Nephron (organoid): ENCODE measurements at regions not wholly inside any gene's neighbourhood (a gene's known extent, or its start where the extent isn't known, plus 50 kb on each side); places are given as distances from the start of the nearest gene placed in this dataset.
"Not testable (repeated sequence)": the region's sequence is repeated elsewhere in the genome, so short reads cannot be mapped to it uniquely, and the experiment has no call there.

Source experiments
- H3K27ac Mint-ChIP-seq, 3 experiments: 2 replicates each; pipeline ENCODE4 v1.8.0; 2020; ENCODE audit warnings: mixed read lengths in 3 of 3, mild to moderate bottlenecking in 2 of 3, moderate library complexity in 1 of 3
- H3K27me3 Mint-ChIP-seq: 2 replicates; pipeline ENCODE4 v1.8.0; 2021; ENCODE audit warnings: low read depth, mild to moderate bottlenecking, moderate library complexity, mixed read lengths
- H3K36me3 Mint-ChIP-seq: 2 replicates; pipeline ENCODE4 v1.8.0; 2020; ENCODE audit warnings: low read depth, mixed read lengths
- H3K4me1 Mint-ChIP-seq: 2 replicates; pipeline ENCODE4 v1.8.0; 2020; ENCODE audit warnings: mixed read lengths
- H3K4me3 Mint-ChIP-seq, 3 experiments: 2 replicates each; pipeline ENCODE4 v1.8.0; 2020; ENCODE audit warnings: mild to moderate bottlenecking in 3 of 3, mixed read lengths in 3 of 3, moderate library complexity in 2 of 3
- H3K9me3 Mint-ChIP-seq: 2 replicates; pipeline ENCODE4 v1.8.0; 2020; ENCODE audit warnings: mixed read lengths
- TF ChIP-seq, protein P1 (sequence below), 3 experiments: fragments of 200-600 bp; sonication (generic); IDR thresholded peaks; one replicate each; pipeline ENCODE4 v1.5.0; 2021; ENCODE audit warnings: antibody characterized with exemption in 3 of 3; ENCODE audit not compliant: unreplicated experiment in 3 of 3

DNA sequence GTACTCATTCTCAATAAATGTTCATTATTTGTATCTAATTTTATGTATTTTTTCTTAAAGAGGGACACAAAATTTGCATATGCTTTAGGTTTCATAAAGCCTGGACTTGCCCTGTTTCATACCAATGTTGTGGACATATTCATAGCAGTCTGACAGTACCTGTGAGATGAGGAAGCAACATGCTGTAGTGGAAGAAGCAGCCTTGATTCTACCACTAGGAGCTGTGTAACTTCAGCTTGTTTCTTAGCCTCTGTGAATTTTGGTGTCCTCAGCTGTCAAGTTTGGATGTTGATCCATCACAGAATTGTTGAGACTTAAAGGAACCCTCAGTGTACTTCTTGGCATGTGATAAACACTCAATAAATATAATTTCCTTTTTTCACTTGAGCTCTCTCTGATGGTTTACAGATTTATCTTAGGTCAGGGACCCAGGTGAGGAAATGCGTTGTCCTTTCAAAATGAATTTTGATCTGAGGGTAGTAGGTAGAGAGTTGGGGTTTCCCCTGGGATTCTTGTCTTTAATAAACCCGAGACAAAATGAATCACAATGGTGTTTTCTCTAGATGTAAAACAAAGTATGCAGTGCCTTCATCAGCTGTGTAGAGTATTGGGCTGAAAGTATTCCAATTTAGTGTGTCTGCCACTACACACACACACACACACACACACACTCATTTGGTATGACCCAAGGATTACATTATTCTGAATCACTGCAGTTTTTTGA is 152.1 kb downstream of the KCNRG start:
- Mint-ChIP-seq H3K9me3 (peaks cover 3% of the 10 kb centered on the region), H3K27me3 (no peaks in the 10 kb centered on the region), H3K27ac (no peak overlapping the region), H3K4me3 (no peak overlapping the region), H3K36me3 (no peaks in the 10 kb centered on the region), H3K4me1 (peaks cover 5% of the 10 kb centered on the region)
- TF ChIP-seq, protein P1, sequence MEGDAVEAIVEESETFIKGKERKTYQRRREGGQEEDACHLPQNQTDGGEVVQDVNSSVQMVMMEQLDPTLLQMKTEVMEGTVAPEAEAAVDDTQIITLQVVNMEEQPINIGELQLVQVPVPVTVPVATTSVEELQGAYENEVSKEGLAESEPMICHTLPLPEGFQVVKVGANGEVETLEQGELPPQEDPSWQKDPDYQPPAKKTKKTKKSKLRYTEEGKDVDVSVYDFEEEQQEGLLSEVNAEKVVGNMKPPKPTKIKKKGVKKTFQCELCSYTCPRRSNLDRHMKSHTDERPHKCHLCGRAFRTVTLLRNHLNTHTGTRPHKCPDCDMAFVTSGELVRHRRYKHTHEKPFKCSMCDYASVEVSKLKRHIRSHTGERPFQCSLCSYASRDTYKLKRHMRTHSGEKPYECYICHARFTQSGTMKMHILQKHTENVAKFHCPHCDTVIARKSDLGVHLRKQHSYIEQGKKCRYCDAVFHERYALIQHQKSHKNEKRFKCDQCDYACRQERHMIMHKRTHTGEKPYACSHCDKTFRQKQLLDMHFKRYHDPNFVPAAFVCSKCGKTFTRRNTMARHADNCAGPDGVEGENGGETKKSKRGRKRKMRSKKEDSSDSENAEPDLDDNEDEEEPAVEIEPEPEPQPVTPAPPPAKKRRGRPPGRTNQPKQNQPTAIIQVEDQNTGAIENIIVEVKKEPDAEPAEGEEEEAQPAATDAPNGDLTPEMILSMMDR (IDR thresholded peaks at IDR 0.05; ENCODE audit: unreplicated experiment in 3 of 3): no peak

DNA sequence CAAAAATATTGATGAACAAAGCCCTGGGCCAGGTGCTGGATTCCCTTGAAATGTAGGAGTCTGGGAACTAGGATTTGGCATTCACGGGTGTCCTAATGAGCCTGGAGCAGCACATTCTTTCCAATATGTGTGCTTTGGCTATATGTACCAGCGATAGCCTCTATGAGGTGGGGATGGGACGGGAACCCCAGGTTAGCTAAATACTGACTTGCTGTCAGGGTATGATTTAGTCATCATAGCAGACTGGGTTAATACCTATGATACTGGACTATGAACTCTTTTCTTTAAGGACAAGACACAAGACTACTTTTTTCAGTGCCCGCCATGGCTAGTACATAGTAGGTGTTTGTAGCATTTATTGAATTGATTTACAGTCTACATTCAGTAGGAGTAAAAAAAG is 152.7 kb downstream of the KCNRG start:
- TF ChIP-seq, protein P1 (IDR thresholded peaks at IDR 0.05; ENCODE audit: unreplicated experiment in 3 of 3): no peak
- H3K4me3 Mint-ChIP-seq: no peak overlapping the region
- peaks cover 5% of the 10 kb centered on the region for H3K4me1 Mint-ChIP-seq
- H3K27me3 Mint-ChIP-seq: no peaks in the 10 kb centered on the region
- peaks cover 3% of the 10 kb centered on the region for H3K9me3 Mint-ChIP-seq
- H3K27ac Mint-ChIP-seq: no peak overlapping the region
- H3K36me3 Mint-ChIP-seq: no peaks in the 10 kb centered on the region

DNA sequence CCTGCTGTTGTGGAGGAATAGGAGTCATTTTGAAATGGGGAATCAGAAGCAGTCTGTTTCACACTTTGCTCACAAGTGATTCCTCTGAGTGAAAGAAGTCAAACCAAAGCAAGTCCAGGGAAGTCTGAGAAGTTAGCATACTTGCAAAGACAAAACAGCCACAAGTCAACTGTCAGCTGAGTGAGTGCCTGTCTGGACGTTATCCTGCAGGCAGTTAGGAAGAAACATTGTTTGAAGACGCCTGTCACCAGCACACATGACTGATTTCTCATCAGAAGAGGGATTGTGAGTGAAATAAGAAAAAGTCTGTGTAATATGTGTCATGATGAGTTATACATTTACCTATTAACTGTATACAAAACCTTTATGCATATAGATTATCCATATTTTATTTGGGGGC is 153.5 kb downstream of the KCNRG start:
- no peak overlapping the region for H3K4me3 Mint-ChIP-seq
- peak overlapping the region in 1 of 3 experiments; percentile 31 for H3K27ac Mint-ChIP-seq
- peaks cover 5% of the 10 kb centered on the region for H3K4me1 Mint-ChIP-seq
- no peaks in the 10 kb centered on the region for H3K36me3 Mint-ChIP-seq
- H3K27me3 Mint-ChIP-seq: no peaks in the 10 kb centered on the region
- peaks cover 3% of the 10 kb centered on the region for H3K9me3 Mint-ChIP-seq
- TF ChIP-seq, protein P1 (IDR thresholded peaks at IDR 0.05; ENCODE audit: unreplicated experiment in 3 of 3): no peak

DNA sequence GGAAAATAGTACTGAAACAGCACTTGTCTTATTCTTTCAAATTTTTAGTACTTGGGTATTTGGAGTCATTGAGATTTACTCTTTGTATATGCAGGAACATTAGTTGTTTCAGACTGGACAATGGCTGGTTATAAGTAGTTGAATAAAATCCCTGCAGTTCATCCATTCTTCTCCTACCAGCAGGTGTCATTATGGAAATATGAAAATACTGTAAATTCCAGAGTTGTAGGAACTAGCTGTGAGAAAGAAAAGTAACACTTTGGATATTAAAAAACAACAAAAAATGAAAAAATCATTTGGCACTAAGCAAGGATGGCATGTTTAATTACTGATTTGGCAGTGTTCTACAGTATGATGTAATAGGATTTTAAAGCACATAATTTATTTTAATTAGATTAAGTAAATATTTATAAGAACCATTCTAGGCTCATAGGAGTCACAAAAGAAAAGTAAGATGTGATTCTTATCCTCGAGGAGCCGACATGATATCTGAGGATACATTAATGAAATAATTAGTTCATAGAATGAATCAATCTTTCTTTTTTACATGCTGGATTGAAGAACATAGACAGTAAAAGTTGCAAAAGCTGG is 155.3 kb downstream of the KCNRG start:
- H3K4me1 Mint-ChIP-seq: peaks cover 5% of the 10 kb centered on the region
- H3K9me3 Mint-ChIP-seq: peaks cover 3% of the 10 kb centered on the region
- H3K27ac Mint-ChIP-seq: peak overlapping the region in 2 of 3 experiments; percentile 73 to 77
- no peaks in the 10 kb centered on the region for H3K36me3 Mint-ChIP-seq
- TF ChIP-seq, protein P1 (IDR thresholded peaks at IDR 0.05; ENCODE audit: unreplicated experiment in 3 of 3): peak; percentile 20 to 43 (median 27)
- no peak overlapping the region for H3K4me3 Mint-ChIP-seq
- H3K27me3 Mint-ChIP-seq: no peaks in the 10 kb centered on the region

DNA sequence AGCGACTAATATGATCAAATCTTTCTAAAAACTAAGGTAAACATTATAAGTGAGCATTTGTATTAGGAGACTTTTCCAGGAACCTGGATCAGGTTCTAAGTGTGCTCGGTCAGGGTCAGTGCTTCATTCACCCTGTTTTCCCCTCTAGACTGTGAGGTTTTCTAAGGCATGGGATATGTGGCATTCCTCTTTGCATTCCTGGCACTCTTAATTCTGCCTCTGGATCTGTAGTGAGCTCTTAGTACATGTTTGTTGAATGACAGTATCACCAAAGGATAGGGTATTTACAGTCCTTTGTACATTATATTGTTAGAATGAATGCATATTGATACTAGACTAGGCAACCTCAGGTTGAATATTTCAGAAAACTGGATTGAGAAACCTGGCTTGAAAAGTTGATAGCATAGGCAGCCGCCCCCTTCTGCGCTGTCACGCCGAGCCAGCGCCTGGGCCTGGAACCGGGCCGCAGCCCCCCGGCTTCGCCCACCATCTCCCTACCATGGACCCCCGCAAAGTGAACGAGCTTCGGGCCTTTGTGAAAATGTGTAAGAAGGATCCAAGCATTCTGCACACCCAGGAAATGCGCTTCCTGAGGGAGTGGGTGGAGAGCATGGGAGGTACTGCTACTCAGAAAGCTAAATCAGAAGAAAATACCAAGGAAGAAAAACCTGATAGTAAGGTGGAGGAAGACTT is 156.5 kb downstream of the KCNRG start:
- peaks cover 5% of the 10 kb centered on the region for H3K4me1 Mint-ChIP-seq
- H3K4me3 Mint-ChIP-seq: no peak overlapping the region
- no peak overlapping the region for H3K27ac Mint-ChIP-seq
- TF ChIP-seq, protein P1 (IDR thresholded peaks at IDR 0.05; ENCODE audit: unreplicated experiment in 3 of 3): no peak
- H3K9me3 Mint-ChIP-seq: no peaks in the 10 kb centered on the region
- no peaks in the 10 kb centered on the region for H3K36me3 Mint-ChIP-seq
- H3K27me3 Mint-ChIP-seq: no peaks in the 10 kb centered on the region

DNA sequence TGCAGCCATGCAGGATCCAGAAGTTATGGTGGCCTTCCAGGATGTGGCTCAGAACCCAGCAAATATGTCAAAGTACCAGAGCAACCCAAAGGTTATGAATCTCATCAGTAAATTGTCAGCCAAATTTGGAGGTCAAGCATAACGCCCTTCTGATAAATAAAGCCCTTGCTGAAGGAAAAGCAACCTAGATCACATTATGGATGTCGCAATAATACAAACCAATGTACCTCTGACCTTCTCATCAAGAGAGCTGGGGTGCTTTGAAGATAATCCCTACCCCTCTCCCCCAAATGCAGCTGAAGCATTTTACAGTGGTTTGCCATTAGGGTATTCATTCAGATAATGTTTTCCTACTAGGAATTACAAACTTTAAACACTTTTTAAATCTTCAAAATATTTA is 157.8 kb downstream of the KCNRG start:
- not testable (repeated sequence) for H3K9me3 Mint-ChIP-seq, H3K36me3 Mint-ChIP-seq

More for the DNA sequence above, 157.8 kb downstream of the KCNRG start:
- not testable (repeated sequence) for H3K4me1 Mint-ChIP-seq, H3K4me3 Mint-ChIP-seq, H3K27ac Mint-ChIP-seq, H3K27me3 Mint-ChIP-seq
